HL-60 (cell line): ENCODE measurements at regions not wholly inside any gene's neighbourhood (a gene's known extent, or its start where the extent isn't known, plus 50 kb on each side); places are given as distances from the start of the nearest gene placed in this dataset.

Experiments used
- CTCF ChIP-seq: IDR thresholded peaks from one replicate; pipeline ENCODE4 v1.5.1; 2011; ENCODE audit warnings: low read length, control low read depth, inconsistent platforms; ENCODE audit not compliant: insufficient read depth
- GABPA ChIP-seq: IDR thresholded peaks from 2 replicates; pipeline ENCODE4 v1.6.1; 2012; ENCODE audit warnings: low read depth
- POLR2AphosphoS5 ChIP-seq: IDR thresholded peaks from 2 replicates; pipeline ENCODE4 v1.6.1; 2012; ENCODE audit warnings: low read depth
- REST ChIP-seq: IDR thresholded peaks from 2 replicates; pipeline ENCODE4 v1.6.1; 2012; ENCODE audit warnings: low read depth; ENCODE audit not compliant: insufficient replicate concordance
- SPI1 ChIP-seq: IDR thresholded peaks from 2 replicates; pipeline ENCODE4 v1.6.1; 2012; ENCODE audit warnings: low read depth, mild to moderate bottlenecking, borderline replicate concordance

GRCh38 chr12:73106296-73106695, 834.1 kb downstream of the TRHDE start:
- TF ChIP-seq CTCF (no peak), POLR2AphosphoS5 (no peak), GABPA (no peak), REST (no peak), SPI1 (no peak)
